ENCODE measurements at regions not wholly inside any gene's neighbourhood (a gene's known extent, or its start where the extent isn't known, plus 50 kb on each side); places are given as distances from the start of the nearest gene placed in this dataset.

DNA sequence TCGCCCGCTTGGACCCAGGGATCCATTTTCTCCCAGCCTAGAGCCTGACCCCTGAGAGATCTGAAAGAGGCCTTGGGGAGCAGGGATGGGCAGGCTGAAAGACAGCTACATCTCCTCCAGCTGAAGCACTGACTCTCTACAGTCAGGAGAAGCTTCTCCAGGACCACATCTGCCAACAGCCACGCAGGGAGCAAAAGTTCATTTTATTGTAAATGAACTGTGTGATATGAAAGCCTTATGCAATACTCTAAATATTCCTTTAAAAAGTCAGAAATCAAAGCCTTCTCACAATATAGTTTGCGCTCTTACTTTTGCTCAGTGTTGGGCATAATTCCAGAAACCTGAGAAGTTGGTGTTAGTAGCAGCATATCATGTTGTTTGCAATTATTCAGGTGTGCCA is 428.9 kb upstream of the RAB6C start:
- TF ChIP-seq POLR2A (IDR thresholded peaks at IDR 0.05) (no peak), CTCF (IDR thresholded peaks at IDR 0.05) (no peak)
